B cell (primary cell): ENCODE measurements at regions not wholly inside any gene's neighbourhood (a gene's known extent, or its start where the extent isn't known, plus 50 kb on each side); places are given as distances from the start of the nearest gene placed in this dataset.

ENCODE experiments used
- ATAC-seq: fragments of 200-7000 bp; cut with Tn5 transposase; one replicate; pipeline ENCODE4 v1.10.0; 2021; ENCODE audit warnings: low read depth, mild to moderate bottlenecking, moderate number of reproducible peaks, moderate library complexity
- CTCF ChIA-PET: fragments of 350-600 bp; sonication (Branson Sonifier 250); formaldehyde crosslinking; loops from one replicate; lab custom pipeline; 2021; ENCODE audit warnings: antibody characterized with exemption, inconsistent platforms; lab: Charles Lee
- POLR2A ChIA-PET: fragments of 350-600 bp; sonication (Branson Sonifier 250); formaldehyde crosslinking; loops from one replicate; lab custom pipeline; 2021; ENCODE audit warnings: antibody characterized with exemption; lab: Charles Lee
- DNase-seq: peaks from one replicate; pipeline ENCODE4 v3.0.0; 2013
- H2AFZ ChIP-seq: 2 replicates; pipeline ENCODE4 v1.6.1; 2012; ENCODE audit warnings: mild to moderate bottlenecking, low read depth, low read length; ENCODE audit not compliant: insufficient read depth, poor library complexity, severe bottlenecking
- H3K27ac ChIP-seq, 2 donors: 1 replicate in 1 of 2; 2 replicates in 1 of 2; pipeline ENCODE4 v1.5.1; 2012 to 2013; ENCODE audit warnings: low read length in 2 of 2, mild to moderate bottlenecking in 2 of 2, moderate library complexity in 1 of 2
- H3K27me3 ChIP-seq, 4 experiments: fragments of 200-600 bp in 1 of 4; sonication (generic) in 1 of 4; replicated peaks in 1 of 4; 1 replicate in 2 of 4; 2 replicates in 2 of 4; pipeline versions ENCODE4 v1.6.1 to v1.7.0; 2013 to 2016; ENCODE audit warnings: low read length in 3 of 4, mild to moderate bottlenecking in 2 of 4, mixed read lengths in 1 of 4, moderate library complexity in 1 of 4; ENCODE audit not compliant: insufficient read depth in 4 of 4, control insufficient read depth in 3 of 4; ENCODE audit errors: control extremely low read depth in 1 of 4
- H3K36me3 ChIP-seq, 2 experiments: replicated peaks in 1 of 2; 1 replicate in 1 of 2; 2 replicates in 1 of 2; pipeline versions ENCODE4 v1.6.1 to v1.7.1; 2013; ENCODE audit warnings: low read length in 1 of 2; ENCODE audit not compliant: insufficient read depth in 2 of 2, control insufficient read depth in 1 of 2; ENCODE audit errors: control extremely low read depth in 1 of 2, extremely low read depth in 1 of 2
- H3K4me1 ChIP-seq, 2 donors: fragments of 200-600 bp in 1 of 2; sonication (generic) in 1 of 2; 1 replicate in 1 of 2; 2 replicates in 1 of 2; pipeline versions ENCODE4 v1.5.1 to v1.6.1; 2013 to 2017; ENCODE audit warnings: low read length in 2 of 2; ENCODE audit not compliant: control insufficient read depth in 2 of 2, insufficient read depth in 2 of 2
- H3K4me2 ChIP-seq: replicated peaks from 2 replicates; pipeline ENCODE3; 2012; ENCODE audit warnings: mild to moderate bottlenecking, low read depth, low read length; ENCODE audit not compliant: poor library complexity, severe bottlenecking
- H3K4me3 ChIP-seq, 5 experiments: fragments of 200-600 bp in 1 of 5; sonication (generic) in 1 of 5; 1 replicate in 3 of 5; 2 replicates in 2 of 5; pipeline versions ENCODE4 v1.5.1 to v1.7.0; 2011 to 2016; ENCODE audit warnings: low read length in 4 of 5, mild to moderate bottlenecking in 4 of 5, low read depth in 2 of 5, control low read depth in 1 of 5, moderate library complexity in 1 of 5; ENCODE audit not compliant: insufficient read depth in 1 of 5; ENCODE audit errors: control extremely low read depth in 1 of 5, extremely low read depth in 1 of 5
- H3K79me2 ChIP-seq: fragments of 200-600 bp; sonication (generic); one replicate; pipeline ENCODE4 v1.6.0; 2016; ENCODE audit warnings: low read length; ENCODE audit not compliant: control insufficient read depth, insufficient read depth
- H3K9ac ChIP-seq: fragments of 200-600 bp; sonication (generic); 2 replicates; pipeline ENCODE4 v1.6.1; 2017; ENCODE audit warnings: mild to moderate bottlenecking, low read length, moderate library complexity
- H3K9me3 ChIP-seq, 3 donors: one replicate each; pipeline versions ENCODE4 v1.6.1 to v1.7.1; 2013; ENCODE audit warnings: low read length in 2 of 3; ENCODE audit not compliant: control insufficient read depth in 2 of 3, insufficient read depth in 1 of 3; ENCODE audit errors: control extremely low read depth in 1 of 3
- H4K20me1 ChIP-seq: 2 replicates; pipeline ENCODE4 v1.6.0; 2012; ENCODE audit warnings: mild to moderate bottlenecking, low read length; ENCODE audit not compliant: insufficient read depth, control insufficient read depth, poor library complexity, severe bottlenecking
- H3K27ac Mint-ChIP-seq: one replicate; pipeline ENCODE4 v1.8.0; 2021; ENCODE audit warnings: mixed read lengths
- H3K27me3 Mint-ChIP-seq: one replicate; pipeline ENCODE4 v1.8.0; 2021; ENCODE audit warnings: mixed read lengths
- H3K4me1 Mint-ChIP-seq: one replicate; pipeline ENCODE4 v1.8.0; 2021; ENCODE audit warnings: mixed read lengths
- H3K4me3 Mint-ChIP-seq: one replicate; pipeline ENCODE4 v1.8.0; 2021; ENCODE audit warnings: mixed read lengths
- H3K9me3 Mint-ChIP-seq: one replicate; pipeline ENCODE4 v1.8.0; 2022; ENCODE audit warnings: mixed read lengths; ENCODE audit not compliant: insufficient read depth
- CTCF ChIP-seq: fragments of 200-600 bp; IDR thresholded peaks from one replicate; pipeline ENCODE4 v1.8.0; 2022; ENCODE audit warnings: antibody characterized with exemption, mild to moderate bottlenecking
- EZH2 ChIP-seq: IDR thresholded peaks from 2 replicates; pipeline ENCODE4 v1.6.1; 2012; ENCODE audit warnings: borderline replicate concordance, low read depth, mild to moderate bottlenecking, moderate library complexity, low read length; ENCODE audit not compliant: insufficient read depth, poor library complexity, severe bottlenecking
- WGBS: methylation state at CpG from one replicate; pipeline ENCODE4 v1.1.5; 2013; ENCODE audit warnings: missing lambda C conversion rate; ENCODE audit not compliant: insufficient coverage; 5-methylcytosine and 5-hydroxymethylcytosine counted together
- intact Hi-C: fragments of 100-400 bp; cut with micrococcal nuclease; formaldehyde crosslinking; loops from one replicate; pipeline ENCODE4 v1.10.0; 2022

- 94% methylated on average over 2 of the region's 6 CpGs for WGBS
- Mint-ChIP-seq H3K9me3 (no peaks in the 10 kb centered on the region), H3K27me3 (peaks cover under 1% of the 10 kb centered on the region), H3K4me3 (no peak overlapping the region), H3K4me1 (peaks cover 4% of the 10 kb centered on the region), H3K27ac (no peak overlapping the region)
- no peak overlapping the region for H3K4me2 ChIP-seq
- H3K9me3 ChIP-seq, result no peaks in the 10 kb centered on the region
- ChIA-PET CTCF (interaction anchor here (1.0 to 1.8 kb wide), 3 partner anchors 71 to 148 kb away, joined by 3 to 7 read pairs (median 4); no protein-coding TSS in a partner anchor), POLR2A (no interaction called here)
- H3K4me3 ChIP-seq, result no peak overlapping the region
- no peaks in the 10 kb centered on the region for H3K36me3 ChIP-seq
- DNase-seq, result no peak
- intact Hi-C loops, result no loop called here
- no peaks in the 10 kb centered on the region for H4K20me1 ChIP-seq
- H3K27ac ChIP-seq, result no peak overlapping the region
- no peak for TF ChIP-seq CTCF
- no peak for TF ChIP-seq EZH2
- peaks cover 0 to 5% (median 0%) of the 10 kb centered on the region in 4 experiments for H3K27me3 ChIP-seq
- no peak for ATAC-seq
- no peak overlapping the region for H2AFZ ChIP-seq
- no peaks in the 10 kb centered on the region for H3K4me1 ChIP-seq
- no peaks in the 10 kb centered on the region for H3K79me2 ChIP-seq
- no peak overlapping the region for H3K9ac ChIP-seq
Observed at GRCh38 chr1:117683571-117684285, 77.9 kb downstream of the TENT5C start.
